ENCODE measurements at regions not wholly inside any gene's neighbourhood (a gene's known extent, or its start where the extent isn't known, plus 50 kb on each side); places are given as distances from the start of the nearest gene placed in this dataset.
"Not testable (repeated sequence)": the region's sequence is repeated elsewhere in the genome, so short reads cannot be mapped to it uniquely, and the experiment has no call there.

- no peak for DNase-seq (ENCODE audit: low read depth)
Measured at GRCh38 chr13:83485101-83485500, 397.2 kb downstream of the SLITRK1 start.

- DNase-seq (ENCODE audit: low read depth) = no peak
Measured at GRCh38 chr13:83471011-83471410, 411.3 kb downstream of the SLITRK1 start.

- no peak for DNase-seq (ENCODE audit: low read depth)
Measured at GRCh38 chr13:83470133-83470797, 412.0 kb downstream of the SLITRK1 start.

GRCh38 chr13:83453723-83454122 is 428.6 kb downstream of the SLITRK1 start:
- no peak for DNase-seq (ENCODE audit: low read depth)

- no peak for DNase-seq (ENCODE audit: low read depth)
Measured at GRCh38 chr13:83453300-83453699, 429.0 kb downstream of the SLITRK1 start.

- no peak for DNase-seq (ENCODE audit: low read depth)
Measured at GRCh38 chr13:83452292-83452950, 429.9 kb downstream of the SLITRK1 start.

- peak; percentile 5 for DNase-seq (ENCODE audit: low read depth)
Measured at GRCh38 chr13:83450591-83450990, 431.7 kb downstream of the SLITRK1 start.

GRCh38 chr13:83449668-83450395 is 432.4 kb downstream of the SLITRK1 start:
- peak; percentile 59 for DNase-seq (ENCODE audit: low read depth)

- DNase-seq (ENCODE audit: low read depth) = no peak
Measured at GRCh38 chr13:83440465-83440864, 441.8 kb downstream of the SLITRK1 start.

GRCh38 chr13:83439464-83439863 is 442.8 kb downstream of the SLITRK1 start:
- not testable (repeated sequence) for DNase-seq (ENCODE audit: low read depth)

GRCh38 chr13:83423861-83424260 is 458.4 kb downstream of the SLITRK1 start:
- no peak for DNase-seq (ENCODE audit: low read depth)

GRCh38 chr13:83423381-83423780 is 458.9 kb downstream of the SLITRK1 start:
- no peak for DNase-seq (ENCODE audit: low read depth)

GRCh38 chr13:83414393-83414792 is 467.9 kb downstream of the SLITRK1 start:
- peak; percentile 5 for DNase-seq (ENCODE audit: low read depth)

- DNase-seq (ENCODE audit: low read depth) = no peak
Measured at GRCh38 chr13:83386609-83387008, 495.7 kb downstream of the SLITRK1 start.

GRCh38 chr13:83378908-83379307 is 503.4 kb downstream of the SLITRK1 start:
- peak; percentile 12 for DNase-seq (ENCODE audit: low read depth)

- DNase-seq (ENCODE audit: low read depth) = no peak
Measured at GRCh38 chr13:83377491-83377890, 504.8 kb downstream of the SLITRK1 start.

- no peak for DNase-seq (ENCODE audit: low read depth)
Measured at GRCh38 chr13:83372786-83373185, 509.5 kb downstream of the SLITRK1 start.

GRCh38 chr13:83365723-83366122 is 516.6 kb downstream of the SLITRK1 start:
- no peak for DNase-seq (ENCODE audit: low read depth)

GRCh38 chr13:83355041-83355440 is 527.2 kb downstream of the SLITRK1 start:
- no peak for DNase-seq (ENCODE audit: low read depth)

- DNase-seq (ENCODE audit: low read depth) = no peak
Measured at GRCh38 chr13:83352391-83352790, 529.9 kb downstream of the SLITRK1 start.

- peak; percentile 42 for DNase-seq (ENCODE audit: low read depth)
Measured at GRCh38 chr13:83350569-83350968, 531.7 kb downstream of the SLITRK1 start.

GRCh38 chr13:83344518-83344917 is 537.8 kb downstream of the SLITRK1 start:
- no peak for DNase-seq (ENCODE audit: low read depth)

GRCh38 chr13:83340170-83340569 is 542.1 kb downstream of the SLITRK1 start:
- DNase-seq (ENCODE audit: low read depth) = no peak
